ENCODE measurements at regions not wholly inside any gene's neighbourhood (a gene's known extent, or its start where the extent isn't known, plus 50 kb on each side); places are given as distances from the start of the nearest gene placed in this dataset.
"Not testable (repeated sequence)": the region's sequence is repeated elsewhere in the genome, so short reads cannot be mapped to it uniquely, and the experiment has no call there.

- H3K4me1 ChIP-seq = peaks cover 5 to 58% (median 41%) of the 10 kb centered on the region in 9 donors
- ATAC-seq = peak in 6 of 8 donors; percentile 7 to 60 (median 43)
- H3K9me3 ChIP-seq = no peaks in the 10 kb centered on the region
- TF ChIP-seq CTCF (IDR thresholded peaks at IDR 0.05) = no peak
- H3K27me3 ChIP-seq = no peaks in the 10 kb centered on the region
- WGBS, 2 donors = 57 to 62% methylated on average over 6 of the region's 6 CpGs
- peak in 1 of 2 donors; percentile 44 for DNase-seq
- peak overlapping the region; percentile 29 to 88 (median 57) for H3K27ac ChIP-seq
- intact Hi-C loops (cut with DNase I) = no loop called here
- no peaks in the 10 kb centered on the region for H3K36me3 ChIP-seq
- no peak overlapping the region for H3K4me3 ChIP-seq
These were observed 125.1 kb downstream of the COPS8 start for GRCh38 chr2:237210763-237211162.

- ATAC-seq; H3K27me3 ChIP-seq; DNase-seq; intact Hi-C loops (cut with DNase I); H3K9me3 ChIP-seq; H3K36me3 ChIP-seq; H3K4me3 ChIP-seq: not testable (repeated sequence)
- 95% methylated on average over 9 of the region's 9 CpGs for WGBS, 2 donors
- Histone ChIP-seq H3K27ac (peak overlapping the region in 5 of 10 donors; percentile 51 to 81 (median 60)), H3K4me1 (peaks cover 5 to 40% (median 23%) of the 10 kb centered on the region in 9 donors)
These were observed 126.9 kb downstream of the COPS8 start for GRCh38 chr2:237212356-237213279.

- 71% methylated on average over 10 of the region's 10 CpGs for WGBS, 2 donors
- no peak for TF ChIP-seq CTCF (IDR thresholded peaks at IDR 0.05)
- intact Hi-C loops (cut with DNase I) = no loop called here
- DNase-seq = peak in 1 of 2 donors; percentile 50
- H3K9me3 ChIP-seq = no peaks in the 10 kb centered on the region
- peaks cover 2 to 32% (median 20%) of the 10 kb centered on the region in 9 donors for H3K4me1 ChIP-seq
- ATAC-seq = peak in 7 of 8 donors; percentile 76 to 88 (median 80)
- H3K4me3 ChIP-seq = no peak overlapping the region
- peak overlapping the region in 6 of 10 donors; percentile 33 to 81 (median 58) for H3K27ac ChIP-seq
- no peaks in the 10 kb centered on the region for H3K36me3 ChIP-seq
- H3K27me3 ChIP-seq = no peaks in the 10 kb centered on the region
These were observed 127.8 kb downstream of the COPS8 start for GRCh38 chr2:237213315-237214022.

- H3K36me3 ChIP-seq = no peaks in the 10 kb centered on the region
- no peak for ATAC-seq
- WGBS, 2 donors = 90 to 94% methylated on average over 8 of the region's 8 CpGs
- DNase-seq = no peak
- no peak for TF ChIP-seq CTCF (IDR thresholded peaks at IDR 0.05)
- peak overlapping the region in 6 of 10 donors; percentile 31 to 71 (median 58) for H3K27ac ChIP-seq
- no peaks in the 10 kb centered on the region for H3K9me3 ChIP-seq
- intact Hi-C loops (cut with DNase I) = no loop called here
- no peaks in the 10 kb centered on the region for H3K27me3 ChIP-seq
- no peak overlapping the region for H3K4me3 ChIP-seq
- H3K4me1 ChIP-seq = peaks cover 0 to 25% (median 15%) of the 10 kb centered on the region in 9 donors
These were observed 128.5 kb downstream of the COPS8 start for GRCh38 chr2:237214030-237214675.

Data from heart right ventricle (tissue), 16 donors.